Activated B cell treated with CpG ODN at 0.5 μM for 24 hours (primary cell): ENCODE measurements at regions not wholly inside any gene's neighbourhood (a gene's known extent, or its start where the extent isn't known, plus 50 kb on each side); places are given as distances from the start of the nearest gene placed in this dataset.

Source experiments
- ATAC-seq: fragments of 200-7000 bp; cut with Tn5 transposase; one replicate; pipeline ENCODE4 v1.10.0; 2021; ENCODE audit warnings: low read depth, mild to moderate bottlenecking, moderate library complexity
- CTCF ChIA-PET: fragments of 350-600 bp; sonication (Branson Sonifier 250); formaldehyde crosslinking; loops from one replicate; lab custom pipeline; 2021; ENCODE audit warnings: antibody characterized with exemption; lab: Charles Lee
- POLR2A ChIA-PET: fragments of 350-600 bp; sonication (Branson Sonifier 250); formaldehyde crosslinking; loops from one replicate; lab custom pipeline; 2021; ENCODE audit warnings: antibody characterized with exemption; lab: Charles Lee
- DNase-seq: peaks from one replicate; pipeline ENCODE4 v3.0.0; 2022
- H3K27ac Mint-ChIP-seq: one replicate; pipeline ENCODE4 v1.8.0; 2020; ENCODE audit warnings: mixed read lengths
- H3K27me3 Mint-ChIP-seq: one replicate; pipeline ENCODE4 v1.8.0; 2021; ENCODE audit warnings: mixed read lengths
- H3K36me3 Mint-ChIP-seq: one replicate; pipeline ENCODE4 v1.8.0; 2021; ENCODE audit warnings: low read depth, mixed read lengths
- H3K4me1 Mint-ChIP-seq: one replicate; pipeline ENCODE4 v1.8.0; 2021; ENCODE audit warnings: mixed read lengths
- H3K4me3 Mint-ChIP-seq: one replicate; pipeline ENCODE4 v1.8.0; 2020; ENCODE audit warnings: mild to moderate bottlenecking, mixed read lengths
- H3K9me3 Mint-ChIP-seq: one replicate; pipeline ENCODE4 v1.8.0; 2020; ENCODE audit warnings: mixed read lengths
- intact Hi-C: fragments of 100-400 bp; cut with micrococcal nuclease; formaldehyde crosslinking; loops from one replicate; pipeline ENCODE4 v1.15.1; 2024
- TF ChIP-seq, protein P1 (sequence below): fragments of 200-600 bp; IDR thresholded peaks from one replicate; pipeline ENCODE4 v1.8.0; 2022; ENCODE audit warnings: antibody characterized with exemption, mild to moderate bottlenecking

DNA sequence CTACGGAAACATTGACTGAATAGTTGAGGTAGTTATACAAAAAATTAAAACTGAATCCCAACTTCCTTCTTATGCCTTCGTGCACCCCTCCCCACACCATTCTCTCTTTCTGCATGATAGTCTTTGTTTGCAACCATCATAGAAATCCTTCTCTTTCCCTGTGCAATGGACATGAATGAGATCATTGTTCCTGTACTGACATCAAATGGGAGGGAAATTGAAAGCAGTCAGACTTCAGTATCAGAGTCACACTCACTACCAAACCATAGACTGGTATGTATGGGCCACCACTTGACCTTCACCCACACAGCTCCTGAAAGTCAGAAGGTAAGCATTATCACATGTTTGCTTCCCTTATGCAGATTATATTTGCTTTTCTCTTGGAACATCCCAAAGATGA is 782.8 kb downstream of the BCL11A start:
- POLR2A ChIA-PET: no interaction called here
- CTCF ChIA-PET: no interaction called here
- no peaks in the 10 kb centered on the region for H3K9me3 Mint-ChIP-seq
- DNase-seq (no peak), ATAC-seq (no peak)
- H3K36me3 Mint-ChIP-seq: no peaks in the 10 kb centered on the region
- H3K4me1 Mint-ChIP-seq: no peaks in the 10 kb centered on the region
- intact Hi-C loops: no loop called here
- peaks cover 7% of the 10 kb centered on the region for H3K27me3 Mint-ChIP-seq
- TF ChIP-seq, protein P1, sequence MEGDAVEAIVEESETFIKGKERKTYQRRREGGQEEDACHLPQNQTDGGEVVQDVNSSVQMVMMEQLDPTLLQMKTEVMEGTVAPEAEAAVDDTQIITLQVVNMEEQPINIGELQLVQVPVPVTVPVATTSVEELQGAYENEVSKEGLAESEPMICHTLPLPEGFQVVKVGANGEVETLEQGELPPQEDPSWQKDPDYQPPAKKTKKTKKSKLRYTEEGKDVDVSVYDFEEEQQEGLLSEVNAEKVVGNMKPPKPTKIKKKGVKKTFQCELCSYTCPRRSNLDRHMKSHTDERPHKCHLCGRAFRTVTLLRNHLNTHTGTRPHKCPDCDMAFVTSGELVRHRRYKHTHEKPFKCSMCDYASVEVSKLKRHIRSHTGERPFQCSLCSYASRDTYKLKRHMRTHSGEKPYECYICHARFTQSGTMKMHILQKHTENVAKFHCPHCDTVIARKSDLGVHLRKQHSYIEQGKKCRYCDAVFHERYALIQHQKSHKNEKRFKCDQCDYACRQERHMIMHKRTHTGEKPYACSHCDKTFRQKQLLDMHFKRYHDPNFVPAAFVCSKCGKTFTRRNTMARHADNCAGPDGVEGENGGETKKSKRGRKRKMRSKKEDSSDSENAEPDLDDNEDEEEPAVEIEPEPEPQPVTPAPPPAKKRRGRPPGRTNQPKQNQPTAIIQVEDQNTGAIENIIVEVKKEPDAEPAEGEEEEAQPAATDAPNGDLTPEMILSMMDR: no peak
- H3K4me3 Mint-ChIP-seq: no peak overlapping the region
- no peak overlapping the region for H3K27ac Mint-ChIP-seq

DNA sequence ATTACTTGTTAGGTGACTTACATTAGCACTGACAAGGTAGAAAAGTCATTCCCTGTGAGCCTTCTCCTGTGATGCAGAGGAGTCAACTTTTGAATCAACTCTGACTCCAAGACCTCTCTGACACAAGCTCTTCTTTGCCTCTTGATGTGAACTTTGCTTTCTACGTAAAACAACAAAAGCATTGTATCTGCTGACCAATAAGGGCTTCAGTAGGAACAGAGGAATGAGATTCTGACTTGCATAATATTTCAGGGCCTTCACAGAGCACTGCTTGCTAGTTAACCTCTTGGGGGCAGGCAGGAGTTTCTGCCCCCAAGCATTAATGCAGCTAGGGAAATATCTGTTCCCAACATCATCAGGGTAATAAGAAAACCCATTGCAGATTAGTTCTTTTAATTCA is 791.5 kb downstream of the BCL11A start:
- Mint-ChIP-seq H3K4me1 (no peaks in the 10 kb centered on the region), H3K27ac (no peak overlapping the region), H3K4me3 (no peak overlapping the region), H3K27me3 (no peaks in the 10 kb centered on the region), H3K9me3 (no peaks in the 10 kb centered on the region), H3K36me3 (no peaks in the 10 kb centered on the region)
- POLR2A ChIA-PET: interaction anchor here (0.6 kb wide), 1 partner anchor 1950 kb away, joined by 5 read pairs; no protein-coding TSS in a partner anchor
- intact Hi-C loops: no loop called here
- CTCF ChIA-PET: no interaction called here
- ATAC-seq: no peak
- no peak for DNase-seq
- TF ChIP-seq, protein P1: no peak

DNA sequence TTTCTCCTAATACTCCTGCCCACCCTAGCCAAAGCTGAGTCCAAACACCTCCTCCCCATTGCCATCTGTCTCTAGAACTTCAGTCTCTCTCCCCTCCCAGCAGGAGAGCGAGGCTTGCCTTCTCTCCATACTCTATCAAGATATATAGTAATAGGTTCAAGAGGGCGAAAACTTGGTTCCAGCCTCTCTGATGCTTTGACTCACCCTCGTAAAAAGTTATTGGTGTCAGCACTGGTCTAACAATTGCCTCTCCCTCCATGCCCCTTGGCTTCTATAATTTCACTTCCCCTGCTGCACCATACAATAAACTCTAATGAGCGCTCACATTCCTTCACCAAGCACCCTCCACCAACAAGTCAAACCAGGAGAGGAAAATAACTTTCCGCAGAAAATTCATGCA is 797.3 kb downstream of the BCL11A start:
- intact Hi-C loops: no loop called here
- no peaks in the 10 kb centered on the region for H3K4me1 Mint-ChIP-seq
- no peak for DNase-seq
- TF ChIP-seq, protein P1: no peak
- no peaks in the 10 kb centered on the region for H3K36me3 Mint-ChIP-seq
- ChIA-PET CTCF (no interaction called here), POLR2A (no interaction called here)
- H3K27ac Mint-ChIP-seq: no peak overlapping the region
- no peak for ATAC-seq
- no peak overlapping the region for H3K4me3 Mint-ChIP-seq
- H3K9me3 Mint-ChIP-seq: no peaks in the 10 kb centered on the region
- H3K27me3 Mint-ChIP-seq: no peaks in the 10 kb centered on the region

DNA sequence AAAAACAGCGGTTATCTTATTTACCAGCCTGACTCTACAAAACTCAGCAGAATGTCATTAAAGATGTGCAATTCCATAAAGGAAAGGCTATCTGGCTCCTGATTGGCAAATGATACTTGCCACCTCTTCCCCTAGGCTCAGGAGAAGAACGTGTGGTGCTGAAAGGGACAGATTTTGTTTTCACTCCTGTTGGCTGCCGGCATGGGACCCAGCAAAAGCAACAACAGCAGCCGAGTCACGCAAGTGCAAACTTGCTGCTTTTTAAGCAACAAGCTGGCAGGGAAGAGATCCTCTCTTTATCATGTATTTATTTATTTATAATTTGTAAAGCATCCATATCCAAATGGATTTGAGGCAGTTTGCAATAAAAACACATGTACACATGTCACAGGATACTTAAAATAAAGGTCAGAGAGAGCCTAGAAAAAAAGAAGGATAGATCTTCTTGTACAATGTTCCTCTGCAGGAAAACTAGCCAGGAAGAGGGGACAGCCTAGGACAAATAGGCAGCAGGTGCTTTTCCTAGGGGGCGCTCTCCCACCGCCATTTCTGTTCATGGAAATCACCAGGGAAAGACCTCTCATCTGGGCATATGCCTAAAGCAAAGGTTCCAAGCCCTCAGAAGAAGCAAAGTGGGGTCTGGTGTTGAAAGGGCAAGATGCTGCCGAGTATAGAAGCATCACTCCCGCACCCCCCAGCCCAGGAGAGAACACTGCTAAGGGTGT is 799.3 kb downstream of the BCL11A start:
- no peak for ATAC-seq
- H3K27me3 Mint-ChIP-seq: no peaks in the 10 kb centered on the region
- intact Hi-C loops: no loop called here
- H3K4me1 Mint-ChIP-seq: no peaks in the 10 kb centered on the region
- POLR2A ChIA-PET: no interaction called here
- CTCF ChIA-PET: no interaction called here
- H3K27ac Mint-ChIP-seq: no peak overlapping the region
- no peaks in the 10 kb centered on the region for H3K36me3 Mint-ChIP-seq
- DNase-seq: no peak
- TF ChIP-seq, protein P1: no peak
- no peak overlapping the region for H3K4me3 Mint-ChIP-seq
- no peaks in the 10 kb centered on the region for H3K9me3 Mint-ChIP-seq

DNA sequence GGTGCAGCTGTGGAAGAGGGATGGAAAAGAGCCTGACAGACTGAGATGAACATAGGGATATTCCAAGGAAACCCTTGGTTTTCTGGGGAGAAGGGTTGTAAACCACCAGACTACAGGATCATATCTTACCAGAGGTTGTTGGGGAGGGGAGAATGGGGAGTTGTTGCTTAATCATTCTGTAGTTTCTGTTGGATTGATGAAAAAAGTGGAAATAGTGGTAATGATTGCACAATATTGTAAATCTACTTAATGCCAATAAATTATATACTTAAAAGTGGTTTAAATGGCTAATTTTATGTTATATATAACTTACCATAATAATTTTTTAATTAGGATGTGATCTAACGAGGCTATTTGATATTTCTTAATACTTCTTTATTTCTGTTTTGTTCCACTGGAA is 800.9 kb downstream of the BCL11A start:
- H3K4me3 Mint-ChIP-seq: no peak overlapping the region
- no peaks in the 10 kb centered on the region for H3K27me3 Mint-ChIP-seq
- ATAC-seq (no peak), DNase-seq (no peak)
- TF ChIP-seq, protein P1: no peak
- H3K27ac Mint-ChIP-seq: no peak overlapping the region
- no peaks in the 10 kb centered on the region for H3K9me3 Mint-ChIP-seq
- intact Hi-C loops: no loop called here
- ChIA-PET CTCF (no interaction called here), POLR2A (no interaction called here)
- H3K4me1 Mint-ChIP-seq: no peaks in the 10 kb centered on the region
- H3K36me3 Mint-ChIP-seq: no peaks in the 10 kb centered on the region
